ENCODE measurements at regions not wholly inside any gene's neighbourhood (a gene's known extent, or its start where the extent isn't known, plus 50 kb on each side); places are given as distances from the start of the nearest gene placed in this dataset.

GRCh38 chr2:239806276-239806675 lies 218.9 kb downstream of the NDUFA10 start:
- no peak for TF ChIP-seq ZNF660 (tag by site-specific recombination; IDR thresholded peaks at IDR 0.05)
- TF ChIP-seq CTCF (tag by site-specific recombination; IDR thresholded peaks at IDR 0.05), result no peak
- no peak for TF ChIP-seq ZNF513 (tag by site-specific recombination; IDR thresholded peaks at IDR 0.05)
- no peak for TF ChIP-seq ZNF221 (tag by site-specific recombination; IDR thresholded peaks at IDR 0.05; ENCODE audit: borderline replicate concordance)

Measured in HEK293 (cell line).